ENCODE measurements at regions not wholly inside any gene's neighbourhood (a gene's known extent, or its start where the extent isn't known, plus 50 kb on each side); places are given as distances from the start of the nearest gene placed in this dataset.

DNA sequence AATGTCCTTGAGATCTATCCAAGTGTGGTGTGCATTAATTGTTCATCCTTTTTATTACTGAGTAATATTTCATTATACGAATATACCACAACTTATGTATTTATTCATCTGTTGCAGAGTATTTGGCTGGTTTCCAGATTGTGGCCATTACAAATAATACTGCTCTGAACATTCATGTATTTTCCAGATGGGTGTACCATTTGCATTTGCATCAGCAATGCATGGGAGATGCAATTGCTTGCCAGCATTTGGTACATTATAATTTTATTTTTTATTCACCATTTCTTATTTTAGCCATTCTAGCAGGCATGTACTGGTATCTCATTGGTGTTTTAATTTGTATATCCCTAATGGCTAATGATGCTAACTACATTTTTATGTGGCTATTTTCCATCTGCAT is 162.4 kb downstream of the SCG2 start:
- Histone ChIP-seq H3K4me3 (no peak overlapping the region), H3K9me3 (no peaks in the 10 kb centered on the region), H3K27ac (no peak overlapping the region), H3K36me3 (no peaks in the 10 kb centered on the region), H3K4me1 (ENCODE audit: control insufficient read depth in 1 of 2, low read depth in 2 of 2) (peaks cover 10 to 24% of the 10 kb centered on the region in 2 donors), H3K27me3 (replicated peaks; ENCODE audit: insufficient read depth) (no peaks in the 10 kb centered on the region)
- TF ChIP-seq, protein P1, sequence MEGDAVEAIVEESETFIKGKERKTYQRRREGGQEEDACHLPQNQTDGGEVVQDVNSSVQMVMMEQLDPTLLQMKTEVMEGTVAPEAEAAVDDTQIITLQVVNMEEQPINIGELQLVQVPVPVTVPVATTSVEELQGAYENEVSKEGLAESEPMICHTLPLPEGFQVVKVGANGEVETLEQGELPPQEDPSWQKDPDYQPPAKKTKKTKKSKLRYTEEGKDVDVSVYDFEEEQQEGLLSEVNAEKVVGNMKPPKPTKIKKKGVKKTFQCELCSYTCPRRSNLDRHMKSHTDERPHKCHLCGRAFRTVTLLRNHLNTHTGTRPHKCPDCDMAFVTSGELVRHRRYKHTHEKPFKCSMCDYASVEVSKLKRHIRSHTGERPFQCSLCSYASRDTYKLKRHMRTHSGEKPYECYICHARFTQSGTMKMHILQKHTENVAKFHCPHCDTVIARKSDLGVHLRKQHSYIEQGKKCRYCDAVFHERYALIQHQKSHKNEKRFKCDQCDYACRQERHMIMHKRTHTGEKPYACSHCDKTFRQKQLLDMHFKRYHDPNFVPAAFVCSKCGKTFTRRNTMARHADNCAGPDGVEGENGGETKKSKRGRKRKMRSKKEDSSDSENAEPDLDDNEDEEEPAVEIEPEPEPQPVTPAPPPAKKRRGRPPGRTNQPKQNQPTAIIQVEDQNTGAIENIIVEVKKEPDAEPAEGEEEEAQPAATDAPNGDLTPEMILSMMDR (IDR thresholded peaks at IDR 0.05), result no peak
- DNase-seq (ENCODE audit: low spot score) (no peak), ATAC-seq (ENCODE audit: insufficient number of reproducible peaks, low FRiP score, low read depth) (no peak)

DNA sequence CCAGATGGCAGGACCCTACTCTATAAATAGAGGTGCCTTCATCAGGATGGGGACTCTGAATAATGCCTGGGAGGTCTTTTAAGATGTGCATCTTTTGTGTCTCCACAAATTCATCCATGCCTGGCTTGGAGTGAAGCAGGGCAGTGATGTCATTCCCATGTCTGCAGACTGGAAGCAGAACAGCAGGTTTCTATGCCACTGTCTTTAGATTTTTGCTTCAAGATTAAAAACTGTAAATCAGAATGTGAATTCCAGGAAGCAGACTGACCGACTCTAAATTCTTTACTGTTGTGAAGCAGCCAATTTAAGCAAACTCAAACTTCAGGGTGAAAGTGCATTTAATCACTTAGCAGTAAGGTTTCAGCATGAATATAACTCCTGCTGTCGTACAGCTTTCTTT is 159.3 kb downstream of the SCG2 start:
- Histone ChIP-seq H3K27me3 (replicated peaks; ENCODE audit: insufficient read depth) (no peaks in the 10 kb centered on the region), H3K27ac (peak overlapping the region; percentile 18 to 44), H3K4me3 (peak overlapping the region; percentile 9), H3K9me3 (no peaks in the 10 kb centered on the region), H3K4me1 (ENCODE audit: control insufficient read depth in 1 of 2, low read depth in 2 of 2) (peaks cover 10 to 24% of the 10 kb centered on the region in 2 donors), H3K36me3 (no peaks in the 10 kb centered on the region)
- TF ChIP-seq, protein P1 (IDR thresholded peaks at IDR 0.05), result no peak
- ATAC-seq (ENCODE audit: insufficient number of reproducible peaks, low FRiP score, low read depth), result no peak
- DNase-seq (ENCODE audit: low spot score), result no peak

DNA sequence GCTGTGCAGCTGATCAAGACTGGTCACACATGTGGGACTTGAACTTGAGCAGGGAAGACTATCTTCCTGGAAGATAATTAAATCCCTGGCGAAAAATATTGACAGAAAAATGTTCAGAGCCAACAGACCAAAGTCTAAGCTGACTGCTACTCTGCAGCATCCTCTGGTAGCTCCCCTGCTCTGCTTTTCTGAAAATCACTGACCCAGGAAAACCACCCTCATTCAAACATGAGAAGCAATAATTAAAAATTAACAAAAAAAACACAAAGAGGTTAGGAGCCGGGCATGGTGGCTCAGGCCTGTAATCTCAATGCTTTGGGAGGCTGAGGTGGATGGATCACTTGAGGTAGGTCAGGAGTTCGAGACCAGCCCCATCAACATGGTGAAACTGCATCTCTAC is 151.9 kb downstream of the SCG2 start:
- Histone ChIP-seq H3K4me3 (no peak overlapping the region), H3K27ac (no peak overlapping the region), H3K9me3 (no peaks in the 10 kb centered on the region), H3K27me3 (replicated peaks; ENCODE audit: insufficient read depth) (no peaks in the 10 kb centered on the region), H3K4me1 (ENCODE audit: control insufficient read depth in 1 of 2, low read depth in 2 of 2) (no peaks in the 10 kb centered on the region), H3K36me3 (no peaks in the 10 kb centered on the region)
- DNase-seq (ENCODE audit: low spot score) (no peak), ATAC-seq (ENCODE audit: insufficient number of reproducible peaks, low FRiP score, low read depth) (no peak)
- TF ChIP-seq, protein P1 (IDR thresholded peaks at IDR 0.05), result no peak

DNA sequence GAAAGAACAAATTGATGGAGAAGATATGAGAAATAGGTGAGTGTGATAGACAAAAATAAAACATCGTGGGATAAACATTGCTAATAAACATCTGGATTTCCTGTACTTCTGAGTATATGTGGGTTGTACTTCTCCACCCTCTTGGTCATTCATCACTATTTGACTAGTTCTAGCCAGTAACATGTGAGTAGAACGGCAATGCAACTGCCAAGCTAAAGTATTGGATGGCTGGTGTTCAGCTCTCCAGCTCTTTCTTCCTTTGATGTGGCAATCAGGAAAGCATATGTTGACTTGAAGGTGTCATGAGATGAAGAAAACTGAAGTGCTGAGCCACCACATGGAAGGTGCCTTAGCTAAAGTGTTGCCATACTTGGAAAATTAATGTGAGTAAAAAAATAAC is 144.9 kb downstream of the SCG2 start:
- Histone ChIP-seq H3K27me3 (replicated peaks; ENCODE audit: insufficient read depth) (no peaks in the 10 kb centered on the region), H3K36me3 (no peaks in the 10 kb centered on the region), H3K9me3 (no peaks in the 10 kb centered on the region), H3K4me1 (ENCODE audit: control insufficient read depth in 1 of 2, low read depth in 2 of 2) (no peaks in the 10 kb centered on the region), H3K4me3 (no peak overlapping the region), H3K27ac (no peak overlapping the region)
- TF ChIP-seq, protein P1 (IDR thresholded peaks at IDR 0.05), result no peak
- no peak for ATAC-seq (ENCODE audit: insufficient number of reproducible peaks, low FRiP score, low read depth)
- no peak for DNase-seq (ENCODE audit: low spot score)

DNA sequence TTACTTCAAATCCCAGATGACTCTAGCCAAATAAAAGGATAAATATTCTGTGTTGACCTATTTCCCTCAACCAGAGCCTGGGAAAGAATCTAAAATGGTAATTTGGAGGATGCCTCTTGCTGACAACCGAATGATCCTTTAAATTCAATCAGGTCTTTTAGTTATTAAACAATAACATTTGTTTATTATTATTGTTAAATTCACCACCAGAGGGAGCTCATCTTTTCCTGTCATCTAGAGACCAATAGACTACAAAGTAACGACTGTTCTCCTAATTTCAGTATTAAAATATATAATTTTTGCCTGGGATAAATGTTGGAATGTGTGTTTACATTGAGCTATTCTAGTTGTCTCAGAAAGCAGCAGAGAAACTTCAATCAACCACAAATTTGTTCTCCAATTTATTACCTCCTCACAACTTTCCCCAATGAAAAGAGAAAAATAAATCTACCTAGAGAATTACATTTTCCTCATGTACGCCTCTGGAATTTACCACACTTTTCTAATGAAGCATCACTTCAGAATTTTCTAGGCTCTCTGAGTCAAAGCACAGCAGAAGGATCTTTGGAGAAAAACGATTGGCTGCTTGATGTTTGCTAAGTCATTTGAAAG is 142.7 kb downstream of the SCG2 start:
- no peaks in the 10 kb centered on the region for H3K9me3 ChIP-seq
- no peaks in the 10 kb centered on the region for H3K36me3 ChIP-seq
- H3K27ac ChIP-seq, result no peak overlapping the region

More for the DNA sequence above, 142.7 kb downstream of the SCG2 start:
- TF ChIP-seq, protein P1 (IDR thresholded peaks at IDR 0.05), result peak; percentile 42
- no peaks in the 10 kb centered on the region for H3K27me3 ChIP-seq (replicated peaks; ENCODE audit: insufficient read depth)
- no peaks in the 10 kb centered on the region for H3K4me1 ChIP-seq (ENCODE audit: control insufficient read depth in 1 of 2, low read depth in 2 of 2)
- no peak for ATAC-seq (ENCODE audit: insufficient number of reproducible peaks, low FRiP score, low read depth)
- DNase-seq (ENCODE audit: low spot score), result no peak
- no peak overlapping the region for H3K4me3 ChIP-seq

All from thoracic aorta (tissue), 2 donors.